Adrenal gland (tissue), 9 donors: ENCODE measurements at regions not wholly inside any gene's neighbourhood (a gene's known extent, or its start where the extent isn't known, plus 50 kb on each side); places are given as distances from the start of the nearest gene placed in this dataset.

ENCODE experiments used
- DNase-seq, 7 donors: peaks; one replicate each; pipeline ENCODE4 v3.0.0-alpha.2; 2019 to 2020
- H3K27ac ChIP-seq, 5 donors: fragments of 200-600 bp; sonication (generic) in 4 of 5; 1 replicate in 3 of 5; 2 replicates in 2 of 5; pipeline versions ENCODE4 v1.5.1 to v1.8.0; 2016 to 2020; ENCODE audit warnings: mild to moderate bottlenecking in 1 of 5
- H3K27me3 ChIP-seq: fragments of 200-600 bp; 2 replicates; pipeline ENCODE4 v1.8.0; 2021
- H3K36me3 ChIP-seq, 2 donors: fragments of 200-600 bp; replicated peaks in 1 of 2; 1 replicate in 1 of 2; 2 replicates in 1 of 2; pipeline versions ENCODE4 v1.5.1 to v1.8.0; 2018 to 2022
- H3K4me1 ChIP-seq, 2 donors: fragments of 200-600 bp; replicated peaks in 1 of 2; 1 replicate in 1 of 2; 2 replicates in 1 of 2; pipeline versions ENCODE4 v1.5.1 to v1.8.0; 2018 to 2021
- H3K4me3 ChIP-seq, 4 donors: fragments of 200-600 bp; sonication (generic) in 3 of 4; one replicate each; pipeline ENCODE4 v1.5.1; 2016 to 2018
- H3K9me3 ChIP-seq, 3 donors: fragments of 200-600 bp; sonication (generic) in 1 of 3; replicated peaks in 1 of 3; 1 replicate in 2 of 3; 2 replicates in 1 of 3; pipeline versions ENCODE4 v1.5.1 to v1.8.0; 2016 to 2021
- CTCF ChIP-seq, 6 experiments: fragments of 450-650 bp in 4 of 6; fragments of 200-600 bp in 2 of 6; sonication (generic) in 1 of 6; IDR thresholded peaks; 1 replicate in 5 of 6; 2 replicates in 1 of 6; pipeline versions ENCODE4 v1.5.1 to v1.8.0; 2016 to 2021; ENCODE audit warnings: antibody characterized with exemption in 6 of 6, mild to moderate bottlenecking in 2 of 6, moderate library complexity in 1 of 6
- POLR2A ChIP-seq, 2 donors: fragments of 450-650 bp; IDR thresholded peaks; one replicate each; pipeline ENCODE4 v1.6.1; 2017; ENCODE audit warnings: antibody characterized with exemption in 2 of 2, mild to moderate bottlenecking in 2 of 2, moderate library complexity in 1 of 2
- WGBS, 4 donors: extraction: QIAGEN DNeasy Blood & Tissue Kit in 2 of 4; methylation state at CpG; one replicate each; pipeline versions ENCODE4 v1.1.5 to v1.1.7; 2013 to 2017; 5-methylcytosine and 5-hydroxymethylcytosine counted together
- intact Hi-C, 2 donors: fragments of 100-400 bp; cut with DNase I; formaldehyde crosslinking; loops; one replicate each; pipeline versions ENCODE4 v1.14.1 to v1.15.0; 2022 to 2023
- donor health status: healthy with polysubstance abuse.
- donor health status: Bipolar disorder and iron deficiency.
- donor health status: DM: yes; HTN: yes; CAD: no.
- donor health status: DM: no; HTN: no; CAD: no.
- donor health status: DM: no; HTN: no; CAD: no.

DNA sequence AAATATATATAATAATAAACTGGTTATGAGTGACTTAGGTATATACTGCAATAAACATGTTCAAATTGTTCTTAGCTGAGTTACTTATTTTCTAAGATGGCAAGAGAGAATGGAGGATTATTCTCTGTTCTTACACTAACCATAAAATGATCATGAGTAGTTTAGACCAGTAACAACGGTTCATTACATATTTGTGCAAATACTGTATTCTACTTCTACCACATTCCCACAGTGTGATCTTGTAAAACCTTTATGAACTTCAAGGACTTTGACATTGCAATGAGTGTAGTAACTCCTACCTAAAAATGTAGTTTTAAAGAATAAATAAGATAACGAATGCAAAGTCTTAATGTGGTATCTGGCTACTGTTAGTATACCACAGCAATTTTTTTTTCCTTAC, 353.7 kb upstream of the NCAM2 start:
- no peak for DNase-seq
- TF ChIP-seq POLR2A (IDR thresholded peaks at IDR 0.05): no peak
- no peak for TF ChIP-seq CTCF (IDR thresholded peaks at IDR 0.05)

DNA sequence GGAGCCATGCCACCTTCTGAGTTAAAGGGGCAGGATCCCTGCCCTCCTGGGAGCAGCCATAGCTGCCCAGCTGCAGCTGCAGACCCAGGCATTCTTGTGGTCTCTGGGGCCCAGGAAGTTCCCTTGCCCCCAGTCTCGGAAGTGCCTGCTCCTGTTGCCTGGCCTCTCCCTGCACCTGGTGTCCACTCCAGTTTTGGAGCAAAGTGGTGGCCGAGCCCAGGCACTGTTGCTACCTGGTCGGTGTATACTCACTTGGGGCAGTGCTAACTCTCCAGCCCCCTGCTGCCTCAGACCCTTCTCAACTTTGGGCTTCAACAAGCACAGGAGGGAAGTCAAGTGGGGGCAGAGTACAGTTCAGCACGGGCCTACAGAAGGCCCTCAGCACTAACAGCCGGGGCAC, 352.9 kb upstream of the NCAM2 start:
- intact Hi-C loops: no loop called here
- H3K4me1 ChIP-seq: no peaks in the 10 kb centered on the region
- H3K27me3 ChIP-seq: no peaks in the 10 kb centered on the region
- 58 to 84% (median 83%) methylated on average over 3 to 5 of the region's 5 CpGs for WGBS, 4 donors
- no peak overlapping the region for H3K27ac ChIP-seq
- H3K9me3 ChIP-seq: no peaks in the 10 kb centered on the region
- no peak for DNase-seq
- TF ChIP-seq POLR2A (IDR thresholded peaks at IDR 0.05) (no peak), CTCF (IDR thresholded peaks at IDR 0.05) (no peak)
- no peak overlapping the region for H3K4me3 ChIP-seq
- no peaks in the 10 kb centered on the region for H3K36me3 ChIP-seq

More for the DNA sequence above, 353.7 kb upstream of the NCAM2 start:
- Histone ChIP-seq H3K27me3 (no peaks in the 10 kb centered on the region), H3K4me3 (no peak overlapping the region), H3K27ac (no peak overlapping the region), H3K4me1 (no peaks in the 10 kb centered on the region), H3K36me3 (no peaks in the 10 kb centered on the region), H3K9me3 (no peaks in the 10 kb centered on the region)
- WGBS, 4 donors: 68 to 73% (median 70%) methylated on average over 2 of the region's 2 CpGs
- intact Hi-C loops: no loop called here

DNA sequence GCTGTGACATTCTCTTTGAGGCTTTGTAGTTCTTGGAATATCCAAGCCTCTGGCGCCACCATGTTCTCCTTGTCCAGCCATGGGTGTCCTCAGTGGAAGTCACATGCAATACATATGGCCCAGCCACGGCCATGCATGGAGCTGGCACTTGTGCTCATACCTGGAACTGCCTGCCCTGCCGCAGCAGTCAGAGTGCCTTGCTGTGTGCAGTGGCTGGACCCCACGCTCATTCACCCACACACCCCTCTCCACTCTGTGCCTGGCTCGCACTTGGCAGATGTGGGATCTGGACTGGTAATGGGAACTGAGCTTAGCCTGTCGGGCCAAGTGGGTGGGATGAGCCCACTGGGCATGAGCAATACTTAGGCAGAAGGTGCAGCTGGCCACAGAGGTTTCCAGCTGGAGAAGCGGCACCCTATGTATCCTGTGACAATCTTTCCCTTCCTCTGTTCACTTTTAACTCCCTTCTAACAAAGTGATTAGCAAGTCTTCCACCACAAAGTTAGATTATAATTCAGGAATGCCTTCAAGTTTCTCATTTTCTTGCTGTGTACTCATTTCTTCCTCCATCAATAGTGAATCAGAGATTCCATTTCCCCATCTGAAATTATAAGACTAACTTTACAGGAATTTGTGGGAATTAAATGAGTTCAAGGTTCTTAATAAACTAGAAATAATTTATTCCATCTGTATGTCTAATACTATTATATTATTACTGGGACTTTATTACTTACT, 351.6 kb upstream of the NCAM2 start:
- Histone ChIP-seq H3K4me1 (no peaks in the 10 kb centered on the region), H3K4me3 (no peak overlapping the region), H3K36me3 (no peaks in the 10 kb centered on the region), H3K27me3 (no peaks in the 10 kb centered on the region), H3K27ac (no peak overlapping the region), H3K9me3 (no peaks in the 10 kb centered on the region)
- intact Hi-C loops: no loop called here
- TF ChIP-seq CTCF (IDR thresholded peaks at IDR 0.05): no peak
- TF ChIP-seq POLR2A (IDR thresholded peaks at IDR 0.05): no peak
- 84 to 95% (median 89%) methylated on average over 2 to 7 of the region's 7 CpGs for WGBS, 4 donors
- DNase-seq: no peak

DNA sequence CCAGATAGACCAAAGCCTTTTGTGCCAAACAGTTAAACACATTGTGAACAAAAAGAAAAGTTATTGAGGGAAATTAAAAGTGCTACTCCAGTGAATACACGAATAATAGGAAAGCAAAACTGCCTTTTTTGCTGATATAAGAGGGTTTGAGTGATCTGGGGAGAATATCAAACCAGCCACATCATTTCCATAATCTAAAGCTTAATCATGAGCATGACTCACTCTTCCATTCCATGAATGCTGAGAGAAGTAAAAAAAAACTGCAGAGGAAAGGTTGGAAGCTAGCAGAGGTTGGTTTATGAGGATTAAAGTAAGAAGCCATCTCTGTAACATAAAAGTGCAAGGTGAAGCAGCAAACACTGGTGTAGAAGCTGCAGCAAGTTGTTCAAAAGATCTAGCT, 350.6 kb upstream of the NCAM2 start:
- H3K9me3 ChIP-seq: no peaks in the 10 kb centered on the region
- H3K36me3 ChIP-seq: no peaks in the 10 kb centered on the region
- intact Hi-C loops: no loop called here
- H3K27ac ChIP-seq: no peak overlapping the region
- TF ChIP-seq CTCF (IDR thresholded peaks at IDR 0.05) (no peak), POLR2A (IDR thresholded peaks at IDR 0.05) (no peak)
- 37 to 55% (median 40%) methylated on average over 1 of the region's 1 CpG for WGBS, 4 donors
- H3K4me1 ChIP-seq: no peaks in the 10 kb centered on the region
- no peak for DNase-seq
- H3K27me3 ChIP-seq: no peaks in the 10 kb centered on the region
- no peak overlapping the region for H3K4me3 ChIP-seq
